PC-9 (cell line): ENCODE measurements at regions not wholly inside any gene's neighbourhood (a gene's known extent, or its start where the extent isn't known, plus 50 kb on each side); places are given as distances from the start of the nearest gene placed in this dataset.

Experiments used
- BruUV-seq: library from RNA; stranded (reverse); fragments of 400-500 nt; replicated peaks from 2 replicates; lab custom pipeline; 2021; lab: Mats Ljungman, UMichigan
- CTCF ChIA-PET: fragments of 300-600 bp; sonication (Branson Sonifier 250); formaldehyde crosslinking; loops from one replicate; lab custom pipeline; 2022; ENCODE audit warnings: antibody characterized with exemption; lab: Charles Lee
- POLR2A ChIA-PET: fragments of 300-600 bp; sonication (Branson Sonifier 250); formaldehyde crosslinking; loops from one replicate; lab custom pipeline; 2022; ENCODE audit warnings: antibody characterized with exemption; ENCODE audit not compliant: unreplicated experiment; lab: Charles Lee
- DNase-seq, 2 experiments: peaks; one replicate each; pipeline versions ENCODE4 v3.0.0 to v3.0.0-alpha.2; 2015 to 2022; ENCODE audit warnings: mixed read lengths in 1 of 2
- H2AFZ ChIP-seq: fragments of 200-600 bp; sonication (generic); 2 replicates; pipeline ENCODE4 v1.8.1; 2017; ENCODE audit warnings: antibody characterized with exemption
- H3F3A ChIP-seq: fragments of 200-600 bp; sonication (generic); 2 replicates; pipeline ENCODE4 v1.8.1; 2017; ENCODE audit warnings: antibody characterized with exemption, mild to moderate bottlenecking, low read depth; ENCODE audit not compliant: insufficient read depth
- H3K27ac ChIP-seq: fragments of 200-600 bp; sonication (generic); 2 replicates; pipeline ENCODE4 v1.6.1; 2016; ENCODE audit warnings: mixed run types
- H3K27me3 ChIP-seq: fragments of 200-600 bp; sonication (generic); 2 replicates; pipeline ENCODE4 v1.6.1; 2016; ENCODE audit warnings: low read depth, mixed run types; ENCODE audit not compliant: insufficient read depth
- H3K36me3 ChIP-seq: fragments of 200-600 bp; sonication (generic); 2 replicates; pipeline ENCODE4 v1.6.1; 2016; ENCODE audit warnings: low read depth, mixed run types
- H3K4me1 ChIP-seq: fragments of 200-600 bp; sonication (generic); replicated peaks from 2 replicates; pipeline ENCODE4 v1.6.1; 2016; ENCODE audit warnings: mixed run types; ENCODE audit not compliant: insufficient read depth
- H3K4me2 ChIP-seq: fragments of 200-600 bp; sonication (generic); 2 replicates; pipeline ENCODE4 v1.6.1; 2017; ENCODE audit warnings: mixed run types
- H3K4me3 ChIP-seq: fragments of 200-600 bp; sonication (generic); 2 replicates; pipeline ENCODE4 v1.6.1; 2016; ENCODE audit warnings: mixed run types
- H3K79me2 ChIP-seq: fragments of 200-600 bp; sonication (generic); 2 replicates; pipeline ENCODE4 v1.6.1; 2017; ENCODE audit warnings: low read depth, mixed run types
- H3K9me2 ChIP-seq: fragments of 200-600 bp; sonication (generic); 2 replicates; pipeline ENCODE4 v1.8.1; 2017; ENCODE audit warnings: mild to moderate bottlenecking; ENCODE audit not compliant: insufficient read depth
- H3K9me3 ChIP-seq: fragments of 200-600 bp; sonication (generic); 2 replicates; pipeline ENCODE4 v1.8.1; 2016; ENCODE audit warnings: low read depth; ENCODE audit not compliant: insufficient read depth
- H4K20me1 ChIP-seq: fragments of 200-600 bp; sonication (generic); 2 replicates; pipeline ENCODE4 v1.8.1; 2017; ENCODE audit not compliant: insufficient read depth
- CTCF ChIP-seq: fragments of 200-600 bp; sonication (generic); conservative IDR thresholded peaks from 2 replicates; pipeline ENCODE4 v1.6.1; 2017; ENCODE audit warnings: mixed run types, antibody characterized with exemption, mild to moderate bottlenecking, moderate library complexity
- EZH2 ChIP-seq: fragments of 200-600 bp; sonication (generic); IDR thresholded peaks from 2 replicates; pipeline ENCODE4 v1.8.0; 2017; ENCODE audit warnings: antibody characterized with exemption, low read depth
- intact Hi-C: fragments of 100-400 bp; cut with micrococcal nuclease; formaldehyde crosslinking; loops from one replicate; pipeline ENCODE4 v1.10.0; 2022; ENCODE audit not compliant: unreplicated experiment

- ChIA-PET POLR2A (no interaction called here), CTCF (no interaction called here)
- Histone ChIP-seq H4K20me1 (no peaks in the 10 kb centered on the region), H3K27me3 (no peaks in the 10 kb centered on the region), H3K4me2 (no peak overlapping the region), H3K27ac (no peak overlapping the region), H3K79me2 (no peaks in the 10 kb centered on the region), H2AFZ (no peak overlapping the region), H3K4me3 (no peak overlapping the region), H3F3A (no peaks in the 10 kb centered on the region), H3K36me3 (no peaks in the 10 kb centered on the region), H3K9me2 (no peaks in the 10 kb centered on the region), H3K4me1 (no peaks in the 10 kb centered on the region), H3K9me3 (no peaks in the 10 kb centered on the region)
- TF ChIP-seq CTCF (no peak), EZH2 (no peak)
- no peak for DNase-seq
- intact Hi-C loops: no loop called here
- BruUV-seq: no TSS peak
Observed at GRCh38 chr22:34150023-34150422, 229.7 kb upstream of the LARGE1 start.

DNA sequence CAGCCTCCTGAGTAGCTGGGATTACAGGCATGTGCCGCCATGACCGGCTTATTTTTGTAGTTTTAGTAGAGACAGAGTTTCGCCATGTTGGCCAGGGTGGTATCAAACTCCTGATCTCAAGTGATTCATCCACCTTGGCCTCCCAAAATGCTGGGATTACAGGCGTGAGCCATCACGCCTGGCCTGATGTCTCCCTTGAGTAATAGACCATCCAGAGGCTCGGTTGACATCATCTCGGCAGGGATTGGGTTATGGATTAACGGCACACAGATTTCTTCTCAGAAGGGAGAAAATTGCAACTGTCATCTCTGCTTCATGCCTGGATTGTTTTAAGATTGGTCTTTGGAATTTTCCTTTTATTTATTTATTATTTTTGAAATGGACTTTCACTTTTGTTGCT lies 239.2 kb upstream of the LARGE1 start:
- BruUV-seq: no TSS peak
- no peaks in the 10 kb centered on the region for H4K20me1 ChIP-seq
- H3F3A ChIP-seq: no peaks in the 10 kb centered on the region
- H3K9me2 ChIP-seq: no peaks in the 10 kb centered on the region
- TF ChIP-seq EZH2 (no peak), CTCF (no peak)
- no peaks in the 10 kb centered on the region for H3K79me2 ChIP-seq
- H3K4me3 ChIP-seq: no peak overlapping the region
- H3K4me1 ChIP-seq: no peaks in the 10 kb centered on the region
- intact Hi-C loops: no loop called here
- DNase-seq: no peak
- CTCF ChIA-PET: no interaction called here
- H3K36me3 ChIP-seq: no peaks in the 10 kb centered on the region
- H3K27me3 ChIP-seq: 0 out of 2 replicates have a peak, but pooled peaks cover 13% of the 10 kb centered on the region
- no peak overlapping the region for H3K27ac ChIP-seq
- no peak overlapping the region for H3K4me2 ChIP-seq
- no peak overlapping the region for H2AFZ ChIP-seq
- POLR2A ChIA-PET: no interaction called here
- no peaks in the 10 kb centered on the region for H3K9me3 ChIP-seq

- no peaks in the 10 kb centered on the region for H4K20me1 ChIP-seq
- H3K36me3 ChIP-seq: no peaks in the 10 kb centered on the region
- no peaks in the 10 kb centered on the region for H3F3A ChIP-seq
- H3K27me3 ChIP-seq: peaks cover 13% of the 10 kb centered on the region; the same call in 1 of the 2 replicates
- ChIA-PET POLR2A (no interaction called here), CTCF (no interaction called here)
- no peaks in the 10 kb centered on the region for H3K9me2 ChIP-seq
- H3K9me3 ChIP-seq: no peaks in the 10 kb centered on the region
- no peak overlapping the region for H2AFZ ChIP-seq
- H3K4me1 ChIP-seq: no peaks in the 10 kb centered on the region
- H3K79me2 ChIP-seq: no peaks in the 10 kb centered on the region
- DNase-seq: no peak
- no peak overlapping the region for H3K27ac ChIP-seq
- intact Hi-C loops: no loop called here
- no TSS peak for BruUV-seq
- no peak overlapping the region for H3K4me3 ChIP-seq
- no peak for TF ChIP-seq EZH2
- no peak overlapping the region for H3K4me2 ChIP-seq
Observed at GRCh38 chr22:34160141-34160783, 240.0 kb upstream of the LARGE1 start.
